Omental fat pad (tissue), 3 donors: ENCODE measurements at regions not wholly inside any gene's neighbourhood (a gene's known extent, or its start where the extent isn't known, plus 50 kb on each side); places are given as distances from the start of the nearest gene placed in this dataset.

Source experiments
- ATAC-seq: fragments of 150-250 bp; one replicate; pipeline ENCODE4 v1.9.1; 2016; ENCODE audit warnings: mild to moderate bottlenecking, moderate library complexity; ENCODE audit not compliant: low FRiP score
- DNase-seq: peaks from one replicate; pipeline ENCODE4 v3.0.0-alpha.2; 2019; ENCODE audit warnings: low spot score
- TF ChIP-seq, protein P1 (sequence below), 3 donors: fragments of 450-650 bp; IDR thresholded peaks; one replicate each; pipeline ENCODE4 v1.5.1; 2016 to 2017; ENCODE audit warnings: antibody characterized with exemption in 3 of 3, mild to moderate bottlenecking in 3 of 3, moderate library complexity in 2 of 3

DNA sequence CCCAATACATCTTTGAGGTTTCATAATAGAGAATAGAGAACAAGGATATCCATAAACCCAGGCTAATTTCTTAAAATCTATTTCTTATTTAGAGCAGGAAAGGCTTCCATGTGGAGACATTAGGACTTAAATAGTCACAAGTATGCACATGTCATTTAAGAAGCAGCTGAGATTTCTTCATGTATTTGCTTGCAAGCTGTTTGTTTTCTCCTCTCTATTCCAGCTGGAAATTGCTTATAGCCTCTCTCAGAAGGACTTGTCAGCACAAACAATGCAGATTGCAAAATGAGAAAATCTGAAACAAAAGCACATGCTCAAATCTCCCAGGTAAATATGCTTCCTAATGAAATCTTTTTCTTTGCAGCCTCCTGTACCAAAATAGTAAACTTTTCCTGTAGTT, 1473.1 kb downstream of the CDH8 start:
- TF ChIP-seq, protein P1, sequence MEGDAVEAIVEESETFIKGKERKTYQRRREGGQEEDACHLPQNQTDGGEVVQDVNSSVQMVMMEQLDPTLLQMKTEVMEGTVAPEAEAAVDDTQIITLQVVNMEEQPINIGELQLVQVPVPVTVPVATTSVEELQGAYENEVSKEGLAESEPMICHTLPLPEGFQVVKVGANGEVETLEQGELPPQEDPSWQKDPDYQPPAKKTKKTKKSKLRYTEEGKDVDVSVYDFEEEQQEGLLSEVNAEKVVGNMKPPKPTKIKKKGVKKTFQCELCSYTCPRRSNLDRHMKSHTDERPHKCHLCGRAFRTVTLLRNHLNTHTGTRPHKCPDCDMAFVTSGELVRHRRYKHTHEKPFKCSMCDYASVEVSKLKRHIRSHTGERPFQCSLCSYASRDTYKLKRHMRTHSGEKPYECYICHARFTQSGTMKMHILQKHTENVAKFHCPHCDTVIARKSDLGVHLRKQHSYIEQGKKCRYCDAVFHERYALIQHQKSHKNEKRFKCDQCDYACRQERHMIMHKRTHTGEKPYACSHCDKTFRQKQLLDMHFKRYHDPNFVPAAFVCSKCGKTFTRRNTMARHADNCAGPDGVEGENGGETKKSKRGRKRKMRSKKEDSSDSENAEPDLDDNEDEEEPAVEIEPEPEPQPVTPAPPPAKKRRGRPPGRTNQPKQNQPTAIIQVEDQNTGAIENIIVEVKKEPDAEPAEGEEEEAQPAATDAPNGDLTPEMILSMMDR (IDR thresholded peaks at IDR 0.05) = no peak
- ATAC-seq (no peak), DNase-seq (no peak)

DNA sequence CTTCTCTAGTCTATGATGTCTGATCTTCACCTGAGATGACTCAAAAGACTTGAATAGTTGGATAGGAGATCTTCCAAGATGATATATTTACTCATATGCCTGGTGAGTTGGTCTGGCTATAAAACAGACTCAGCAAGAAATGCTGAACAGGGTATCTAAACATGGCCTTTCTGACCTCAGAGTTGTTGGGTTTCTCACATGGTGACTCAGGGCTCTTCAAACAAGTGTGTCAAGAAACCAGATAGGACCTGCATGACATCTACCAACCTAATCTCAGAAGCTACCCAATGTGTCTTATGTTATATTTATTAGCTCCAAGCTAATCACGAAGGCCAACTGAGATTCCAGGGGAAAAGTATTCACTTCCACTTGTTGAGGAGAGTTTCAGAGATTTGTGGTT, 1477.3 kb downstream of the CDH8 start:
- TF ChIP-seq, protein P1 (IDR thresholded peaks at IDR 0.05) = no peak
- DNase-seq (no peak), ATAC-seq (no peak)

- ATAC-seq (no peak), DNase-seq (no peak)
- TF ChIP-seq, protein P1 (IDR thresholded peaks at IDR 0.05) = no peak
Observed at GRCh38 chr16:60553090-60553757, 1483.0 kb downstream of the CDH8 start.

- no peak for DNase-seq
- TF ChIP-seq, protein P1 (IDR thresholded peaks at IDR 0.05) = no peak
- ATAC-seq = no peak
Observed at GRCh38 chr16:60541535-60541934, 1494.7 kb downstream of the CDH8 start.

DNA sequence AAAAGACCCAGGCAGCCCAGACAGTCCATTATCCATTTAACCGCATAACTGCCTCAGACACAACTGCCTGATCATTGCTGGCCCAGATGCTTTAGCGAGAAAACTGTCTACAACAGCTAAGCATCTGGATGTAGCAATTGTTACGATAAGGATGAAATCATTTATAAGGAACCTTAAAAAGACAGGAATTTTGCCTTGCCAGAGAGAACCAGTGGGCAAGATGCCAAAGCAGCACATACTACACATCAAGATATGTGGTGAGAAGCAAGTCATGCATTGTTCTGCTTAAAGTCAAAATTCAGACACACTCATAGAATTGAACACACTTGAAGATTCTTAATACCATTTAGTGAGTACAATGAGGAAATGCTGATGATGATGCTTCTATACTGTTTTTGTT, 1525.3 kb downstream of the CDH8 start:
- ATAC-seq = no peak
- TF ChIP-seq, protein P1 (IDR thresholded peaks at IDR 0.05) = no peak

DNA sequence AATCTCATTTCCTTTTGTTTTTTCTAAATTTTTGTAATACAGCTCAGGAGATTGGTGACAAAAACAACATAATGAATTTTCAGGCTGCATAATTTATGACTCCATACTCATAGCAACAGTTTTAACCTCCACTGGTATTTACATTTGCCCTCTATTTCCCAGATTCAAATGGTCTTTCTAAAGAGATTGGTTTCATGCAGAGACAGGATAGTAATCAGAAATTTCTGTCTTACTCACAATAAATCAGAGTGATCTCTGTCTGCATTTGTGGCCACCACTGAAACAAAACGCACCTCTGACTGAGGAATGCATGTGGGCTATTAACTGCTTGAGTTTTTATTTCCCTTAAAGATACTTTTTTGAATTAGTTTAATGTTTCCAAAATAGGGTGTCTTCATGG, 1526.0 kb downstream of the CDH8 start:
- TF ChIP-seq, protein P1 (IDR thresholded peaks at IDR 0.05) = no peak
- ATAC-seq = no peak

More for the DNA sequence above, 1525.3 kb downstream of the CDH8 start:
- DNase-seq = no peak

GRCh38 chr16:60491273-60491672, 1545.0 kb downstream of the CDH8 start:
- no peak for ATAC-seq

More for the DNA sequence above, 1526.0 kb downstream of the CDH8 start:
- DNase-seq = no peak

More at GRCh38 chr16:60491273-60491672, 1545.0 kb downstream of the CDH8 start:
- DNase-seq = no peak
- TF ChIP-seq, protein P1 (IDR thresholded peaks at IDR 0.05) = no peak
